NCI-H2107 treated with DMSO at 0.1 percent for 48 hours (cell line): ENCODE measurements at regions not wholly inside any gene's neighbourhood (a gene's known extent, or its start where the extent isn't known, plus 50 kb on each side); places are given as distances from the start of the nearest gene placed in this dataset.

Source experiments
- DNase-seq: peaks from one replicate; lab custom pipeline; 2025; ENCODE audit not compliant: unreplicated experiment; lab: John Stamatoyannopoulos, UW

DNA sequence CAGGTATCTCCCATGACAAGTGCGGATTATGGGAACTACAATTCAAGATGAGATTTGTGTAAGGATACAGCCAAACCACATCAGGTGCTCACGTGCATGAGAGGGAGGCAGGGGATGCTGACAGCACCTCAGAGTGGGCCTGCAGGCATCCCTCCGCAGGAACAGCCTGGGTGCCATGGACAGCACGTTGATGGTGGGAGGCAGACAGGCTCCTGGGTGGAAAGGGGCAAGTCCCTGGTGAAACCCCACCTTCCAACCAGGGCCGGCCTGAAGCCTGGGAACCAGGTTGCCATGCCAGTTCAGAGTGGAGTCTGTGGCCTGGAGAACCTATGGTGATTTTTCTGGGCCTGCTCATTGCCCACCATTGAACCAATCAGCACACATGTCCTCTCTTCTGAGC is 1469.6 kb downstream of the PCDH7 start:
- no peak for DNase-seq

DNA sequence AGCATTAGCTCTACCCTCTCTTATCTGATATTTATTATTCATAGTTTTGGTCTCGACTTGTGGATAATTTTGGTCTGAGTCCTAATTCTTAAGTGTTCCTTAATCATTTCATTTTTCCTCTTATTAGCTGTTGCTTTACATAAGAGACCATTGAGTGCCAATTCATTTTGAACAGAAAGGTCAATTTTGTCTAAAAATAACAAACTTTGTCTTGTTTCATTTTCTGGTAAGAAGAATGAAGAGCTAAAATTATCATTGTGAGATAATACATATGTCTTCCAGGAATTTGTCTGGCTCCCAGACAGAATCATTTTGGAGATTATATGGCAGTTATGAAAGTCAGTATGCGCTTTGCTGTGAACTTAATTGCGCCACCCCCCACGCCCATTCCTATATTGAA is 1471.8 kb downstream of the PCDH7 start:
- no peak for DNase-seq

DNA sequence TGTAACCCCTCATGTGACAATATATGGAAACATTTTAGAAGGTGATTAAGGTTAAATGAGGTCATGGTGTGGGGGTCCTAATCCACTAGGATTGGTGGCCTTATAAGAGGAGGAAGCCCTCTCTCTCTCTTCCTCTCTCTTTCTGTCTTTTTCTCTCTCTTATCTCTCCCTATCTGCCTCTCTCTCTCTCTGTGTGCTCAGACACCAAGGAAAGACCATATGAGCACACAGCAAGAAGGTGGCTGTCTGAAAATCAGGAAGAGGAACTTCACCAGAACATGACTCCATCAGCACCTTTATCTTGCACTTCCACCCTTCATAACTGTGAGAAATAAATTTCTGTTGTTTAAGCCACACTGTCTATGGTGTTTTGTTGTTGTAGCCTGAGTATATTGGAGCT is 1472.2 kb downstream of the PCDH7 start:
- DNase-seq: no peak

DNA sequence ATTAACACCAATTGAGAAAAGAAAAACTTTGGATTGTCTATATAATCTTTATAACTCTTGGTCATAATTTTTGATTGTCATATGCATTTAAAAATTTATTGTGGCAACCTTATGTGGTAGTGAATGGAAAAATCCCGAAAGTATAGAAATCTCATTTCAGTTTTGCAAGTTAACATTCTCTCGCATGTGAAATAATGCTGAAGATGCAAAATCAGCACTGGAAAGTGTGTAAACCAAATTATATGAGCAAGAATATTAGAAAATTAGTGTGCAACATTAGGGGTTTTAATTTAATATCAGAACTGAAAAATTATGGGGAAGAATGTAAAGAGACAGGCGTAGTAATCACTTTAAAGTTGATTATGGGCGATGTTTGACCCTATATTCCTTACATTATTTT is 1472.8 kb downstream of the PCDH7 start:
- no peak for DNase-seq

DNA sequence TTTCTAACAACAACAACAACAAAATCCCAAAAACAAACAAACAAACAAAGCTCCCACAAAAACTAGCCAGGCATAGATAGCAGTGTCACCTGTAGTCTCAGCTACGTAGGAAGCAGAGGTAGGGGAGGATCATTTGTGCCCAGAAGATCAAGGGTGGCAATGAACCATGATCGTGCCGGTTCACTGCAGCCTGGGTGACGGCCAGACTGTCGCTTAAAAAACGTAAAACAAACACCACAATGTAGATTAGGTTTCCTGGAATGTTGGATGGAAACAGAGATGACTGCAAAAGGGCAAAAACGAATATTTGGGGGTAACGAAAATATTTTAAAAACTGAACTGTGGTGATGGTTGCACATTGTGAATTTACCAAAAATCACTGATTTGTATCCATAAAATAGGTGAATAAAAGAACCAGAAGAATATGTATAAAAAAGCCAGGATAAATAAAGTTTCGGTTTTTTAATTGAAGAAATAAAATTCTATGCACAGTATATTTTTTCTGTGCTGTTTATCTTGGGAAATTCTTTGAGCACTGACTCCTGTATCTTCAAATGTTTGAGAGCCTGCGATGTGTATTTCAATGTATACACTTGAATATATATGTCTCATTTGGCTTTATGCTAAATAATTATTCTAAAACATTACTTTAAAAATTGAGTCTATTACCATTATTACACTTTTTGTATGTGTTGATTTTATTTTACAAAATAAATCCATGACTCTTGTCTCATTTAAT is 1477.0 kb downstream of the PCDH7 start:
- no peak for DNase-seq

DNA sequence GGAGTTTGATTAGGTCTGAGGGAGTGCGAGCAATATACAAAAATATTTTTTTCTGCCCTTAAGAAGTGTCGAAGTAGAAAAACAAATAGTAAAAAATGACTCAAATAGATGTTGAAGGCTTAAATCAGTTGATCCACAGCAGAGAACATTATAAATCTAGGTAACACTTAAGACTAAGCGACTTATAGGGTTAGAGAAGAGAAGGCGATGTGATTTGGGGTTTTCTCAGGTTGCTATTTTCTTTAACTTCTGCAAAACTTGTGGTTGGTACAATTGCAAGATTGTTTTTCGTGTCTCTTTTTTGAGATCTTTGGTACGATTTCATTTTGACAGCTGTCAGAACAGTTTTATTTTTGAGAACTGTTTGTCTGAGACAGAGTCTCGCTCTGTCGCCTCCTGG is 1479.5 kb downstream of the PCDH7 start:
- DNase-seq: no peak

DNA sequence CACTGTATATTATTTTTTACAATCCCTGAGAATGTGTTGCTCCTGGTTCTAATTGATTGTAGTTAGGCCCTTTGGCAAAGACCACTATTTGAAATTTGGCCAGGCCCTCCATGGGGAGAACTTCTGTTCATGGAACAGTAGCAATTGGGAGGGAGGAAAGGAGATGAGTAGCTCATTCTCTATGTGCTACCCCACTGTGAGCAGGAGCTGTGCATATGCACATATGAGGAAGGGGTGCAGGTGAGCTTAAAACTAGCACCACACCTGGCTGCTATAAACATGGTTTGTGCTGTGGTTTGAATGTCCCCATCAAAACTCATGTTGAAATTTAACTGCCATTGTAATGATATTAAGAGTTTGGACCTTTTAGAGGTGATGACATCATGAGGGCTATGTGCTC is 1483.2 kb downstream of the PCDH7 start:
- DNase-seq: no peak

DNA sequence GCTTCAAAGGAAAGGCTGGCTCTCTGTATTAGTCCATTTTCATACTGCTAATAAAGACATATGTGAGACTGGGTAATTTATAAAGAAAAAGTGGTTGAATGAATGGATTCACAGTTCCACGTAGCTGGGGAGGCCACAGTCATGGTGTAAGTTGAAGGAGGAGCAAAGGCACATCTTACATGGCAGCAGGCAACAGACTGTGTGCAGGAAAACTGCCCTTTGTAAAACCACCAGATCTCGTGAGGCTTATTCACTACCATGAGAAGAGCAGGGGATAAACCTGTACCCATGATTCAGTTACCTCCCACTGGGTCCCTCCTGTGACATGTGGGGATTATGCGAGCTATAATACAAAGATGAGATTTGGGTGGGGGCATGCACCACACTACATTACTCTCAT is 1486.6 kb downstream of the PCDH7 start:
- DNase-seq: no peak

DNA sequence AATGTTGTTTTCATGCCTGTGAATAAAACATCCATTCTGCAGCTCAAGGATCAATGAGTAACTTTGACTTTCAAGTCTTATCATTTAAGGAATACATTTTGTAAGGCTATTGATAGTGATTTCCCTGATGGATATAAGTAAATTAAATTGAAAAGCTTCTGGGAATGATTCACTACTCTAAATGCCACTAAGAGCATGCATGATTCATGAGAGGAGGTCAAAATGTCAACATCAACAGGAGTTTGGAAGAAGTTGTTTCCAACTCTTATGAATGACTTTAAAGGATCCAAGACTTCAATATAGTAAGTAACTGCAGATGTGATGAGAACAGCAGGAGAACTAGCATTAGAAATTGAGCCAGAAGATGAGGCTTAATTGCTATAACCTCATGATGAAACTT is 1487.3 kb downstream of the PCDH7 start:
- DNase-seq: no peak

DNA sequence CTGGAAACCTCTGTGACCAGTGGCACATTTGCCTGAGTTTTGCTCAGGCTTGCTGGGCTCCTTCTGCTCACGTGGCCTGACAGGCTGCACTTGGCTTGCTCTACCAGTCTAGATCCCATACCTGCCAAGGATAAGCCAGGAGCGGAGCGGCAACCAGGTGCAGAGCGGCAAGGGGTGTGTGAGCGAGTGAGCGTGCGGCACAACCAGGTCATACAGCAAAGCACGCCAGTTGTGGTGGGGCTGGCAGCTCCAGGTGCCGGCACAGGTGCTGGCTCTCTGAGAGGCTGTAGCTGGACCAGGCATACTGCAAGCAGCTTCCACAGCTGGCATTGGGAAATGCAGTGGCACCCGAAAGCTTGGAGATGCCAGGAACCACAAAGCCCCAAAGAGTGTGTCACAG is 1495.1 kb downstream of the PCDH7 start:
- DNase-seq: no peak

DNA sequence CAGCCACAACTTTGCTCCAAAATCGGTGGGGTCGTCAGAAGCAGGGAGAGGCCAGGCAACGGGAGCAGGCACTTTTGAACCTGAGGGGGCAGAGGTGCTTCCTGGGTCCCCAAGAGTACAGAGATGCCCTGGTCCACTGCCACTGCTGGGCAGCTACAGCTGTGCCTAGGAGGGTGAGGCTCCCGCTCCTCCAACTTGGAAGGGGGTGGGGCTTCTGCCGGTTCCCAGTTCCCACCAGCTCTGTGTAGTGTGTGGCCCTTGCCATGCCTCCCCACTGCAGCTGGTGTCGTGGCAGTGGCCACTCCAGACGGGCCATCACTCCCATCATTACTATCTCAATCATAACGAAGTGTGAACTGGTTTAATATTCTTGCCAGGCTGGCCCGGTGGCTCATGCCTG is 1496.3 kb downstream of the PCDH7 start:
- no peak for DNase-seq

DNA sequence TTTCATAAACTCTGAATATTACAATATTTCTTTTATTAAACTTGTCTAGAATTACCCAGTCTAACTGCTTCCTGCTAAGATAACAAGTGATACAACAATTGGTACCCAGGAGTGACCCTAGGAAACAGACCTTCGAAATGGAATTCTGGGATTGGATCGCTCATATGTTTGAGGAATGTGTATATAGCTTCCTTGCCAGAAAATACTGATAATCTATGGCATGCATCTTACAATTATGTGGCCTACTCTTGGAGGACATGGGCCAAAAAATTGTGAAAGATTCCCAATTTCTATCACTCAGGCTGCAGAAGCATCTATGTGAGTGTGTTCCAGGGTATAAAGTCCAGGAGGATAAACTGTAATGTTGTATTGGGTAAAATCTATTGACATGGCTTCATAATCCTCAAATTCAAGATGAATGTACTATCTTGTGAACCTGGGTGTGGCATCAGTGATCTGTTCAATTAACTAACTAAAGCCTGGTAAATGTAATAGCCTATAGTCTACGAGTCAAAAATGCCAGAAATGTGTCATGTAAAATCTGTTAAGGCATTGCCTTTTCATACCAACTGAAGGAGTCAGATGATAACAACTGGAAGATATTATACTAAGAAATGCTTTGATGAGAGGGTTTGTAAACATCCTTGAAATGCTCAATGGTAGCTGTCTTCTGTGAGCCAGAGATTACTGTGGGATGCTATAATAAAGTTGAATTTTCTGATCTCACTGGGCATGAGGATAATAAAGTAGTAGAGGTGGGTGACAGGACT is 1499.3 kb downstream of the PCDH7 start:
- no peak for DNase-seq

DNA sequence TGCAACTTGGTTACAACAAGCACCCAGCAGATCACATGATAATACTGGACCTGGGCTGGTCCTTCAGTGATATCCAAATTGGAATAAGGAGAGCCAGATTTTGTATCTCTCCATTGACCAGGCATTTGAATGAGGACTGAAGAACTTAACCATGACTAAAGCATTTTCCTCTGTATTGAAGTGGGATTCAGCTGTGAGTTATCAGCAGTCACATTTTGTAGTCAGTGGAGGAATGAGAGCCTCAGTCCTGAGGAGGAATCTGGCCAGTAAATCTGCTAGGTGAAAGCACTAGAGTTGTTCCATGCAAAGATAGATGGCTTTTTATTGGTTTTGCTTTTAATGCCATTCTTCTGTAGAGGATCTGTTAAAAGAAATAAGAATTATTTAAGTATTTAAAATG is 1506.0 kb downstream of the PCDH7 start:
- no peak for DNase-seq

DNA sequence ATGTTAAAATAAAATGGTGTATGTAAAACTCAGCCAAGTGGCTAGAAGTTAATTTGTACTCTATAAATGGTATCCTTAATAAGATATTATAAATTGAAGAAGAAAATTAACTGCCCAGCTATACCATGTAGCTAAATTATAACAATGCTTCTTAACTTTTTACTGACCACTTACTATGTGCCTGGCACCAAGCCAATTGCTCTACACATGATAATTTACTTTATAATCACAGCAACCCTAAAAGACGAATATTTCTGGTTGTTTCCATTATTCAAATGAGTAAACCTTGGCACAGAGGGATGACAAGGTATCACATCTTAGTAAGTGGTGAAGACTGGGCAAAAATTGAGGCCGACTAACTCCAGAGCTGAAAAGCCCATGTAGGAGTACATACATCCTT is 1506.6 kb downstream of the PCDH7 start:
- no peak for DNase-seq

DNA sequence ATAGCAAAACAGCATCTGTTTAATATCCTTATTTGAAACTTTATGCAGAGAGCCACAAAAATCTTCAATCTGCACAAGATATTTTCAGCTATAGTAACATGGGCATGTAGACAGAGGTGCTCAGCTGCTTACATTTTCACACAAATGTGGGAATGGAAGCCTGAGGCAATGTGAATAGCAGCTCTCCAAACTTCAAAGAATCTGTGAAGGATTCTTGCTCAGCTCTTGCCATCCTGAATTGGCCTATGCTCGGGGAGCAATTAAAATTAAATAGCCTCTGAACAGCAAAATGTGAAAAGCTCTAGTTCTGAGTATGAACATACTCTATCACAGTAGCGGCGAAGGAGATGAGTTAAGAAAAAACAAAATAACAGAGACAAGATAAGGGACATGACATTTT is 1523.8 kb downstream of the PCDH7 start:
- DNase-seq: no peak

DNA sequence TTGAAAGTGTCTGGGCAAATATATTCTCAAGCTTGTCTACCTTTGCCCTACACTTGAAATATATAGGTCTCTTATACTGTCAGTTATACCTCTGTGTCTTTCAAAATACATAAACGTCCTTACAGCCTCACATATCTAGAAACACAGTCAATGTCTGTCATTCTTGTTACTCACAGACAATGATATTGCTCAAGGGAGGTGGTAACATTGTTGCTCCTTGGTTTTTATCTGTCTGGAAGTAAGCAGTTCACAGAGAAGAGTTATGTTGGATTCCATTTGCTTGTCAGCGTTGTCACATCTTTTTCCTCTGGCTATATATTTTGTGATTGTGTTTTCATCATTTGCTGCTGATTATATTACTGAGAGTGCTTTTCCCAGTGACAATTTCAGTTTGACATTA is 1528.9 kb downstream of the PCDH7 start:
- no peak for DNase-seq

DNA sequence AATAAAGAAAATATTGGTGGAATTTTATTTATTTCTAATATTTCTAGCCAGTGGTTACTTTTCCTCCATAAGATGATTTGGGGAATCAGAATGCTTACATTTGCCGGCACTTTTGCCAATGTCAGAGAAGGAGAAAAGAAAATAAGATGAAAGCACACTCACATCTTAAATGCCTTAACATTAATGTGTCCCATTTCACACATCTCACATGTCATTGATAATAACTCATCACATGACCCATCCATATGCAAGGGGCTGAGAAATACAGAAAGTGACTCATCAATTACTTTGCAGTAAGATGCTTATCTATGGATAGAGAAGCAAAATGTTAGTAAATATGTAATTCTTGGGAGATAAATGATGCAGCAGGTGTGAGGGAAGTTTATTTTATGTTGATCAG is 1531.0 kb downstream of the PCDH7 start:
- DNase-seq: no peak

DNA sequence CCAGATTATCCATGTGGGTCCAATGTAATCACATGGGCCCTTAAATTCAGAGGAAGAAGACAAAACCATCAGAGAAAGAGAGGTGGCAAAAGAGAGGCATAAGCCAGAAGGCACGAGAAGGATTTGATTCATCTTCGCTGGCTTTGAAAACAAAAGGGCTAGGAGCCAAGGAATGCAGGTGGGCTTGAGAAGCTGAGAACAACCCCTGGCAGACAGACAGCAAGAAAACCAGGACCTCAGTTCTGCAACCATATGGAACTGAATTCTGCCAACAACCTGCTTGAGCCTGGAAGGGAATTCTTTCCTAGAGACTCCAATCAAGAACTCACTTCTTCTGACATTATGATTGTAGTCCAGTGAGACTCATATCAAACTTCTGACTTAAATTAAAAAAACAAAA is 1531.8 kb downstream of the PCDH7 start:
- DNase-seq: no peak

DNA sequence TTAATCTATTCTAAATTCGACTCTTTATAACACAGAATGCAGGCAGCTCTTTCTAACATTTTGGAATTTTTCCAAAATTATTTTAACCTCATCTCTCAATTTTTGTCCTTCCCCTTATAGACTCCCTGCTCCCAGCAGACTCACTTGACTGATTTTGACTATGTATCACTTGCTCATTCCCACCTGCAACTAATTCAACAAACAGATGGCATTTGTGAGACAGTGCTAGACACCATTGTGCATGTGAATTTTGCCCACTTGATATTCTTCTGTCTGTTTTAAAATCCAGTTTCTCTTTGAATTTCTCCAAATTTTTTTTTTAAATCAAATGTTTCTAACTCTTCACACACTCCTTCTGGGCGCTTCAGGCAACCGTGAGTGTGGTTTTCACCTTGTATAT is 1534.0 kb downstream of the PCDH7 start:
- no peak for DNase-seq

DNA sequence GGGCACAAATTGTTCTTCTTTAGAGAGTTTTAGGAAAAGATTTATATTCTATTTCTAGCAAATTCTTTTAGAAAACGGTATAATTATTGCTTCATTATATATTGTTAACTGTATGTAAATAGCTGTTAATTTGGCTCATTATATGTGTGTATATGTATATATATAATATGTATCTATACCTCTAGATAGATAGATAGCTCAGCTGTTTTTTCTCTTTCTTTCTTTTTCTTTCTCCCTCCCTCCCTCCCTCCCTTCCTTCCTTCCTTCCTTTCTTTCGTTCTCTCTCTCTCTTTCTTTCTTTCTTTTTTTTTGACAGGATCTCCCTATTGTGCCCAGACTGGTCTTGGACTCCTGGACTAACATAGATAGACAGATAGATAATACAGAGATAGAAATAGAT is 1538.8 kb downstream of the PCDH7 start:
- no peak for DNase-seq

DNA sequence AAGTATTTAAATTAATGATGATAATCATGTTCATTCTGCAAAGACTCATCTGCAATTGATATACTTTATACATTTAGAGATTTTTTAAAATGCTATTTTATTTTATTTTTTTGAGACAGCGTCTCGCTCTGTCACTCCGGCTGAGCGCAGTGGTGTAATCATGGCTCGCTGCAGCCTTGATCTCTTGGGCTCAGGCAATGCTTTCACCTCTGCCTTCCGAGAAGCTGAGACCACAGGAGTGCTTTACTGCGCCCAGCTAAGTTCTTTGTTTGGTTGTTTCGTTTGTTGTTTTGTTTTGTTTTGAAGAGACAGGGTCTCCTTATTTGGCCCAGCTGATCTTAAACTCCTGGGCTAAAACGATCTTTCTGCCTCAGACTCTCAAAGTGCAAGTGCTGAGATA is 1541.0 kb downstream of the PCDH7 start:
- DNase-seq: no peak

DNA sequence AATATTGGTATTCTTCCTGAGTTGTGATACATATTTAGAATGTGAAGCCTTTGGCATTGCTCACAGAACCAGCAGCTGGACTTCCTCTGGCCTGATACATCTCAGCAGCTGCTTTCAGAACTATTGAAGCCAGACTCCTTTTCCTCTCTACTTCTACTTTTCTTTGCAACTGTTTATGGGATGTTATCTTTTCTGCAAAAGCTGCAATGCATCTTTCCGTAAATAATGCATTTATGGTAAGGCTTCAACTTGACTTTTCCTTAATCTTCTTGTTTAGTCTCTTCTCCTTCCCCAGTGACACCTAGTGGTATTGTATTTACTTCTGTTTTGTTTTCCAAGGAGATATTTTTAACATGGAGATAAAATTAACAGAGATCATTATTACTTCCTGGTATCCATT is 1548.7 kb downstream of the PCDH7 start:
- DNase-seq: no peak

DNA sequence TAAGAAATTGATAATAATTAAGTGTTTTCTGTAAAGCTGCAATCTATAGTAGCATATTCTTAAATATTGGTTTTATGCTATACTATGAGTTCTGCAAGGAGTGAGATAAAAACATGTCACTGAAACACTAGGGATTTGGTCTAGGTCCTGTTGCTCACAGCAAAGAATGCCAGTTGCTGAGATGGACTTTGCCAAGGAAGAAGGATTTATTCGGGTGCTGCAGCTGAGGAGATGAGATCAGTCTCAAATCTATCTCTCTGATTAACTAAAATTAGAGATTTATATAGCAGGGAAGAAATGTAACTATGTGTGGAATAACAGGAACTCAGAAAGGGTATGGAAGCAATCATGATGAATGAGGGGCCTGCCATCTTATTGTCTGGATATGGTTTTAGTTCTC is 1569.9 kb downstream of the PCDH7 start:
- no peak for DNase-seq
